ENCODE measurements at regions not wholly inside any gene's neighbourhood (a gene's known extent, or its start where the extent isn't known, plus 50 kb on each side); places are given as distances from the start of the nearest gene placed in this dataset.

DNA sequence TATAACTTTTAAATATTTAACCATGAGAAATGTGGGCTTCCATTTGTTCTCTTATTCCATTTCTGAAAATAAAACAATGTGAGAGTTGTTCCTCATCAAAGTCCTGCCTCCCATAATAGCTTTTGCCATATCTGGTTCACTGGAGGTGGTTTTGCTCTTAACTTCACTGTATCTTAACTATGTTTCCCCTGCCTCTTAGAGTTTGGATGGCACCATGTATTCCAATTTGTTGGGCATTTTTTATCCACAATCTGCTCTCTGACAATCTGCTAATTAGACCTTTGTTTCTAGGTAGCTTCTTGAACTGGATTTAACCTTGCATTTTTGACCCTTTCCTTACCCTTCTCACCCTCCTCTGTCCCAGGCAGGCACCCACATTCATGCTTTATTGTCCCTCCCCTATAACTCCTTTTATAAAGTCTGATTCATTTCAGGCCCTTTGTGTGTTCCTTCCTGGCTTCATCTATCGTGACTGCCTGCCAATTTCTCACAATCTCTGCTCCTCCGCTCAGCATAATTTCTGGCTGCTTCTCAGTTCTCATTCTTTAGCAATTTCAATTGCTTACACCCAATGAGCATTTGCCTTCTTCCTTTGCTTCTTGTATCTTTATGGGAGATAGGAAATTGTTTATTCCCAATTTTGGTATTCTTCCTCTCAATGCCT, 144.2 kb upstream of the ARHGEF26 start:
- no peak for TF ChIP-seq POLR2AphosphoS5 (IDR thresholded peaks at IDR 0.05; ENCODE audit: borderline replicate concordance, low read depth, low read length)
- TF ChIP-seq EZH2 (IDR thresholded peaks at IDR 0.05): no peak
- TF ChIP-seq FOXP2 (optimal IDR thresholded peaks at IDR 0.05; ENCODE audit: control extremely low read depth, extremely low read length, insufficient read depth): no peak

Data from SK-N-MC (cell line).